Natural killer cell (primary cell): ENCODE measurements at regions not wholly inside any gene's neighbourhood (a gene's known extent, or its start where the extent isn't known, plus 50 kb on each side); places are given as distances from the start of the nearest gene placed in this dataset.

ENCODE experiments used
- ATAC-seq, 3 donors: fragments of 150-1000 bp in 2 of 3; fragments of 200-7000 bp in 1 of 3; cut with Tn5 transposase; 1 replicate in 1 of 3; 2 replicates in 2 of 3; pipeline ENCODE4 v1.10.0; 2021; ENCODE audit warnings: mild to moderate bottlenecking in 2 of 3, moderate library complexity in 2 of 3
- DNase-seq, 2 donors: peaks; one replicate each; pipeline versions ENCODE4 v3.0.0 to v3.0.0-alpha.2; 2013 to 2021; ENCODE audit warnings: mixed read lengths in 1 of 2
- H3K27ac ChIP-seq: one replicate; pipeline ENCODE4 v1.5.1; 2013; ENCODE audit warnings: mild to moderate bottlenecking, low read length
- H3K27me3 ChIP-seq: one replicate; pipeline ENCODE4 v1.6.1; 2013; ENCODE audit warnings: low read length; ENCODE audit not compliant: control insufficient read depth, insufficient read depth
- H3K36me3 ChIP-seq: one replicate; pipeline ENCODE4 v1.6.1; 2013; ENCODE audit warnings: low read length; ENCODE audit not compliant: control insufficient read depth, insufficient read depth
- H3K4me1 ChIP-seq: one replicate; pipeline ENCODE4 v1.6.1; 2013; ENCODE audit warnings: low read length; ENCODE audit not compliant: control insufficient read depth, insufficient read depth
- H3K4me3 ChIP-seq: one replicate; pipeline ENCODE4 v1.5.1; 2013; ENCODE audit warnings: low read length
- H3K9me3 ChIP-seq: one replicate; pipeline ENCODE4 v1.6.1; 2013; ENCODE audit warnings: low read length; ENCODE audit not compliant: control insufficient read depth, insufficient read depth
- H3K27ac Mint-ChIP-seq, 2 donors: one replicate each; pipeline ENCODE4 v1.8.0; 2022; ENCODE audit warnings: mild to moderate bottlenecking in 2 of 2, mixed read lengths in 2 of 2, moderate library complexity in 1 of 2
- H3K27me3 Mint-ChIP-seq, 2 donors: one replicate each; pipeline ENCODE4 v1.8.0; 2022; ENCODE audit warnings: low read depth in 2 of 2, mixed read lengths in 2 of 2
- H3K36me3 Mint-ChIP-seq: one replicate; pipeline ENCODE4 v1.8.0; 2022; ENCODE audit warnings: mixed read lengths
- H3K4me1 Mint-ChIP-seq, 2 donors: one replicate each; pipeline ENCODE4 v1.8.0; 2022; ENCODE audit warnings: mixed read lengths in 2 of 2
- H3K4me3 Mint-ChIP-seq: one replicate; pipeline ENCODE4 v1.8.0; 2022; ENCODE audit warnings: mild to moderate bottlenecking, moderate library complexity, mixed read lengths
- H3K9me3 Mint-ChIP-seq, 2 donors: one replicate each; pipeline ENCODE4 v1.8.0; 2022; ENCODE audit warnings: mixed read lengths in 2 of 2
- CTCF ChIP-seq: fragments of 200-600 bp; IDR thresholded peaks from one replicate; pipeline ENCODE4 v1.8.0; 2022; ENCODE audit warnings: antibody characterized with exemption
- WGBS: methylation state at CpG from one replicate; pipeline ENCODE4 v1.1.7; 2013; ENCODE audit warnings: missing lambda C conversion rate; ENCODE audit not compliant: insufficient coverage; 5-methylcytosine and 5-hydroxymethylcytosine counted together
- intact Hi-C: fragments of 100-400 bp; cut with micrococcal nuclease; formaldehyde crosslinking; loops from one replicate; pipeline ENCODE4 v1.14.2; 2022

GRCh38 chr6:113039005-113039404, 691.9 kb downstream of the RFPL4B start:
- H3K36me3 ChIP-seq: no peaks in the 10 kb centered on the region
- no peak overlapping the region for H3K4me3 ChIP-seq
- WGBS: 100% methylated on average over 1 of the region's 1 CpG
- ATAC-seq (no peak), DNase-seq (no peak)
- H3K27me3 Mint-ChIP-seq: no peaks in the 10 kb centered on the region
- H3K4me1 ChIP-seq: no peaks in the 10 kb centered on the region
- H3K4me3 Mint-ChIP-seq: no peak overlapping the region
- H3K36me3 Mint-ChIP-seq: no peaks in the 10 kb centered on the region
- no peak overlapping the region for H3K27ac ChIP-seq
- H3K9me3 ChIP-seq: no peaks in the 10 kb centered on the region
- intact Hi-C loops: no loop called here
- H3K27me3 ChIP-seq: no peaks in the 10 kb centered on the region
- no peak overlapping the region for H3K27ac Mint-ChIP-seq
- peaks cover 7 to 13% of the 10 kb centered on the region in 2 donors for H3K9me3 Mint-ChIP-seq
- no peaks in the 10 kb centered on the region for H3K4me1 Mint-ChIP-seq
- no peak for TF ChIP-seq CTCF

- peaks cover 3% of the 10 kb centered on the region for H3K9me3 ChIP-seq
- TF ChIP-seq CTCF: no peak
- H3K27ac ChIP-seq: no peak overlapping the region
- DNase-seq (no peak), ATAC-seq (no peak)
- Mint-ChIP-seq H3K9me3 (peaks cover 11 to 13% of the 10 kb centered on the region in 2 donors), H3K36me3 (no peaks in the 10 kb centered on the region), H3K27me3 (no peaks in the 10 kb centered on the region), H3K27ac (no peak overlapping the region), H3K4me1 (no peaks in the 10 kb centered on the region), H3K4me3 (no peak overlapping the region)
- H3K4me1 ChIP-seq: no peaks in the 10 kb centered on the region
- intact Hi-C loops: no loop called here
- H3K27me3 ChIP-seq: no peaks in the 10 kb centered on the region
- no CpG with 5 or more reads among the region's 1 CpG for WGBS
- H3K36me3 ChIP-seq: no peaks in the 10 kb centered on the region
- H3K4me3 ChIP-seq: no peak overlapping the region
Measured at GRCh38 chr6:113047148-113047547, 700.0 kb downstream of the RFPL4B start.

GRCh38 chr6:113047932-113048331, 700.8 kb downstream of the RFPL4B start:
- WGBS: 82% methylated on average over 2 of the region's 2 CpGs
- no peaks in the 10 kb centered on the region for H3K36me3 ChIP-seq
- H3K27me3 Mint-ChIP-seq: no peaks in the 10 kb centered on the region
- no peaks in the 10 kb centered on the region for H3K36me3 Mint-ChIP-seq
- ATAC-seq: no peak
- H3K27ac ChIP-seq: no peak overlapping the region
- DNase-seq: no peak
- H3K4me1 ChIP-seq: no peaks in the 10 kb centered on the region
- intact Hi-C loops: no loop called here
- H3K4me3 Mint-ChIP-seq: no peak overlapping the region
- no peak for TF ChIP-seq CTCF
- H3K4me1 Mint-ChIP-seq: no peaks in the 10 kb centered on the region
- no peak overlapping the region for H3K27ac Mint-ChIP-seq
- peaks cover 11 to 16% of the 10 kb centered on the region in 2 donors for H3K9me3 Mint-ChIP-seq
- no peak overlapping the region for H3K4me3 ChIP-seq
- H3K27me3 ChIP-seq: no peaks in the 10 kb centered on the region
- peaks cover 3% of the 10 kb centered on the region for H3K9me3 ChIP-seq

- Histone ChIP-seq H3K9me3 (peaks cover 3% of the 10 kb centered on the region), H3K27me3 (no peaks in the 10 kb centered on the region), H3K4me3 (no peak overlapping the region), H3K4me1 (no peaks in the 10 kb centered on the region), H3K27ac (no peak overlapping the region), H3K36me3 (no peaks in the 10 kb centered on the region)
- peaks cover 11 to 16% of the 10 kb centered on the region in 2 donors for H3K9me3 Mint-ChIP-seq
- no peak for ATAC-seq
- H3K4me3 Mint-ChIP-seq: no peak overlapping the region
- no peaks in the 10 kb centered on the region for H3K36me3 Mint-ChIP-seq
- H3K4me1 Mint-ChIP-seq: no peaks in the 10 kb centered on the region
- TF ChIP-seq CTCF: no peak
- no peaks in the 10 kb centered on the region for H3K27me3 Mint-ChIP-seq
- no peak for DNase-seq
- no peak overlapping the region for H3K27ac Mint-ChIP-seq
- WGBS: 83% methylated on average over 1 of the region's 3 CpGs
- intact Hi-C loops: no loop called here
Measured at GRCh38 chr6:113048741-113049140, 701.6 kb downstream of the RFPL4B start.
